Keratinocyte (primary cell): ENCODE measurements at regions not wholly inside any gene's neighbourhood (a gene's known extent, or its start where the extent isn't known, plus 50 kb on each side); places are given as distances from the start of the nearest gene placed in this dataset.
"Not testable (repeated sequence)": the region's sequence is repeated elsewhere in the genome, so short reads cannot be mapped to it uniquely, and the experiment has no call there.

Experiments used
- CTCF ChIP-seq, 3 experiments: IDR thresholded peaks in 1 of 3; conservative IDR thresholded peaks in 1 of 3; optimal IDR thresholded peaks in 1 of 3; 2 replicates in 2 of 3; 3 replicates in 1 of 3; pipeline versions ENCODE3 to v1.5.1; 2011; ENCODE audit warnings: low read length in 3 of 3, mild to moderate bottlenecking in 3 of 3, moderate library complexity in 2 of 3, control low read depth in 1 of 3, inconsistent platforms in 1 of 3; ENCODE audit not compliant: insufficient read depth in 2 of 3; ENCODE audit errors: extremely low read depth in 1 of 3
- EZH2 ChIP-seq: IDR thresholded peaks from one replicate; pipeline ENCODE4 v1.6.1; 2012; ENCODE audit warnings: inconsistent platforms, mild to moderate bottlenecking, low read length, moderate library complexity

- not testable (repeated sequence) for TF ChIP-seq CTCF (optimal IDR thresholded peaks at IDR 0.05 in 1 of 3, IDR thresholded peaks at IDR 0.05 in 1 of 3, conservative IDR thresholded peaks at IDR 0.05 in 1 of 3; ENCODE audit: extremely low read depth in 1 of 3, insufficient read depth in 2 of 3, low read length in 3 of 3); EZH2
Measured at GRCh38 chr4:9524406-9524805, 80.2 kb downstream of the DEFB131A start.
